NB4 (cell line): ENCODE measurements at regions not wholly inside any gene's neighbourhood (a gene's known extent, or its start where the extent isn't known, plus 50 kb on each side); places are given as distances from the start of the nearest gene placed in this dataset.

Experiments used
- DNase-seq: peaks from one replicate; pipeline ENCODE4 v3.0.0; 2010; ENCODE audit warnings: low read depth
- H3K4me3 ChIP-seq: one replicate; pipeline ENCODE4 v1.5.1; 2011; ENCODE audit warnings: mild to moderate bottlenecking, low read depth, low read length, moderate library complexity
- MYC ChIP-seq: IDR thresholded peaks from 2 replicates; pipeline ENCODE4 v1.6.1; 2011; ENCODE audit warnings: low read depth, low read length
- POLR2A ChIP-seq: IDR thresholded peaks from 2 replicates; pipeline ENCODE4 v1.6.1; 2011; ENCODE audit warnings: mild to moderate bottlenecking; ENCODE audit not compliant: insufficient read length; ENCODE audit errors: extremely low read depth
- TF ChIP-seq, protein P1 (sequence below): IDR thresholded peaks from 2 replicates; pipeline ENCODE4 v1.6.1; 2011; ENCODE audit warnings: low read depth, low read length
- TF ChIP-seq, protein P2 (sequence below): IDR thresholded peaks from one replicate; pipeline ENCODE4 v1.5.1; 2012; ENCODE audit warnings: low read depth, low read length

DNA sequence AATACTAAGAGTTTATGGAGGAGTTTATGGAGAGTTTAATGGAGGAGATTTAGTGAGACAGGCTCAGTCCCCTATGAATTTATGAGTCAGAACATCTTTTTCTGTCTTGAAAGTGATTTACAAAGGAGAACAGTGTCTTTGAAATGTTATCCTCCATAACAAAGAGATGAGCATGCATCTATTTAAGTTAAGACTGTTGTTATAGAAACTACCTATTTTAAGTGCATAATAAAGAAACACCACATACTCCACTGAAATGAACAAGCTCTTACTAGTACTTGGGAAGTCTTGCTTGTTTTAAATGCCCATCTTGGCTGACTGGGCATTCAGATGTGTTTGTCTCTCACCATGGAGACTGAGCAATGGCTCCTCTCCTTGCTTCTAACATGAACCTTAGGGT is 118.7 kb upstream of the ACP3 start:
- no peak overlapping the region for H3K4me3 ChIP-seq
- DNase-seq: no peak
- TF ChIP-seq, protein P1, sequence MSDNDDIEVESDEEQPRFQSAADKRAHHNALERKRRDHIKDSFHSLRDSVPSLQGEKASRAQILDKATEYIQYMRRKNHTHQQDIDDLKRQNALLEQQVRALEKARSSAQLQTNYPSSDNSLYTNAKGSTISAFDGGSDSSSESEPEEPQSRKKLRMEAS: no peak
- no peak for TF ChIP-seq MYC
- TF ChIP-seq POLR2A: no peak
- TF ChIP-seq, protein P2, sequence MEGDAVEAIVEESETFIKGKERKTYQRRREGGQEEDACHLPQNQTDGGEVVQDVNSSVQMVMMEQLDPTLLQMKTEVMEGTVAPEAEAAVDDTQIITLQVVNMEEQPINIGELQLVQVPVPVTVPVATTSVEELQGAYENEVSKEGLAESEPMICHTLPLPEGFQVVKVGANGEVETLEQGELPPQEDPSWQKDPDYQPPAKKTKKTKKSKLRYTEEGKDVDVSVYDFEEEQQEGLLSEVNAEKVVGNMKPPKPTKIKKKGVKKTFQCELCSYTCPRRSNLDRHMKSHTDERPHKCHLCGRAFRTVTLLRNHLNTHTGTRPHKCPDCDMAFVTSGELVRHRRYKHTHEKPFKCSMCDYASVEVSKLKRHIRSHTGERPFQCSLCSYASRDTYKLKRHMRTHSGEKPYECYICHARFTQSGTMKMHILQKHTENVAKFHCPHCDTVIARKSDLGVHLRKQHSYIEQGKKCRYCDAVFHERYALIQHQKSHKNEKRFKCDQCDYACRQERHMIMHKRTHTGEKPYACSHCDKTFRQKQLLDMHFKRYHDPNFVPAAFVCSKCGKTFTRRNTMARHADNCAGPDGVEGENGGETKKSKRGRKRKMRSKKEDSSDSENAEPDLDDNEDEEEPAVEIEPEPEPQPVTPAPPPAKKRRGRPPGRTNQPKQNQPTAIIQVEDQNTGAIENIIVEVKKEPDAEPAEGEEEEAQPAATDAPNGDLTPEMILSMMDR: no peak

DNA sequence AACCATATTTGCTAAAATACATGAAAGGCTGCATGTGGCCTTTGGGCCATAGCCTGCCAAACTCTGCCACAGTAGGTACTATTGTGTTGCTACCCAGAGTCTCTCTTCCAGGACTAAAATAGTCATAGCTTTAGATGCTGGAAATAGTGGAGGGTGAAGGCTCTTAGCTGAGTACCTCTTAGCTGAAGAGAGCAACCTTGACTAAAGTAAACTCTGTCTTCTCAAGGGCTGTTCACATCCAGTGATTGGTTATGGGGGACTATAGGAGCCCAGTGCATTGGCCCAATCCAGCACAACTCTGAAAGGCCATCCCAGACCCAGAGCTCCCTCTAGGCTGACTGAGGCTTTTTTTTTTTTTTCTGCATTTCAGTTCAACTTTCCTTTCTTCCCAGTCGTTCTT is 117.8 kb upstream of the ACP3 start:
- no peak for DNase-seq
- TF ChIP-seq MYC (no peak), POLR2A (no peak)
- TF ChIP-seq, protein P1: no peak
- TF ChIP-seq, protein P2: no peak
- H3K4me3 ChIP-seq: no peak overlapping the region

DNA sequence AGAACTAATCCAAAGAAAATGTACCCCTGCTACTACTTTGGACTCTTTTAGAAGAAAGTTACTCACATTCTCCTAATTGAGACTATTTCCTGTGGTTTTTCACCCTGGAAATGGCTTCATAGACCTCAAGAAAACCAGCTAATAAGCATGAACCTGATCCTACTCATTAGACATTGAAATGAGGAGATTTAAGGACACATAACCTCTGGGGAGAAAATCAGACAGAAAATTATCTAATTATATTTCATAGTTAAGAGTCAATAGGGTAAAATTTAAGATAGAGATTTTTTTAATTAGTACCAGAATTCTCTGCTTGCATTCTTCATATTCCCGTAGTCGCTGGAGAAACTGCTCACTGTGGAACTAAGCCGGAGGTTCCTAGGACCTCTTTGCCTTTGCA is 114.6 kb upstream of the ACP3 start:
- no peak overlapping the region for H3K4me3 ChIP-seq
- no peak for DNase-seq
- TF ChIP-seq MYC: no peak
- TF ChIP-seq POLR2A: no peak
- TF ChIP-seq, protein P1: no peak
- TF ChIP-seq, protein P2: no peak

DNA sequence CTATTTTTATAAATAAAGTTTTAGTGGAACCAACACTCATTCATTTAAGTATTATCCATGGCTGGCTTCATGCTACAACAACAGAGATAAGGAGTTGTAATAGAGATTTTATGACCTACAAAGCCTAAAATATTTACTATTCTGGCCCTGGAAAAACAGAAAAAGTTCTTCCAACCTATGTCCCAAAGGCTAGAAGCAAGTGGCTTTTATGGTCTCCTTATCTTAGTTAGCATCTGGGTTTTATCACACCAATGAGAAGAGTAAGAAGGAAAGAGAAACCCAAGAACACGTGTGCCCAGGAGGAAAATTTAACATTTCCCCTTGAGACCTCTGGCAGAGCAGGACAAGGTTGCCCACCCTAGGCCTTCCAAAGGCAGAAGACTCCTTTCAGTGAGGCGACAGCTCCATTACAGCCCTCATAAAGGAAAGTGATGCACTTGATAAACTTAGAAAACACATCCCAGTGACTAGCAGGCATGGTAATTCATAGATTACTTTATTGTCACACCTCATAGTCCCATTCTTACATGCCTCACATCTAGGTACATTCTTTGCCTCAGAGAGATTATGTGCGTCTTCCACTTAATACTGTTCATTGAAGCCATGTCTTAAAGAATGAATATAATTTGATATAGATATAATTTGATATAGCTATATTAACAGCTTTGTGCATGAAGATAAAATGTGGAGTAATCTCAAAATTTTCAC is 113.2 kb upstream of the ACP3 start:
- DNase-seq: no peak
- H3K4me3 ChIP-seq: no peak overlapping the region
- TF ChIP-seq, protein P2: no peak
- TF ChIP-seq POLR2A (no peak), MYC (no peak)
- TF ChIP-seq, protein P1: no peak

DNA sequence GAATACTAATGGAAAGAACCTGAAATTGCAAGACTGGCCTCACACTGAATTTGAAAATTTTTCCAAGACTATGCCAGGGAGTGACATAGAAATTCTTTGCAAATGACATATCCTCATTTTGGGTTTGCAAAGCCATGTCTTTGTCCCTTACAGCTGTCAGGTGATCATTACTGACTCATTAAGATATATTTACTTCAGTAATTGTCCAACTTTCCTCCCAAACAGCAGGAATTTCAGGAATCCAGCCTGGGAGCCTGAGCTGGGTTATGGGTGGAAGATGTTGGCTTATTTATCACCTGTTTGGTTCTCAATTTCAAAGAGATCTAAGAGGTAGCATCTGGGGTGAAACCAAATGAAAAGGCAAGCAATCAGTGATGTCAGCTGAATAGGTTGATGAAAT is 111.6 kb upstream of the ACP3 start:
- no peak overlapping the region for H3K4me3 ChIP-seq
- no peak for DNase-seq
- TF ChIP-seq POLR2A (no peak), MYC (no peak)
- TF ChIP-seq, protein P1: no peak
- TF ChIP-seq, protein P2: no peak
